ENCODE measurements at regions not wholly inside any gene's neighbourhood (a gene's known extent, or its start where the extent isn't known, plus 50 kb on each side); places are given as distances from the start of the nearest gene placed in this dataset.

GRCh38 chr6:132202574-132202973, 198.7 kb downstream of the MOXD1 start (continued):
- TF ChIP-seq HDAC6 (IDR thresholded peaks at IDR 0.05; ENCODE audit: low read depth, low read length) (no peak), ZNF274 (IDR thresholded peaks at IDR 0.05; ENCODE audit: borderline replicate concordance, extremely low read depth, low read length) (no peak), FOSL1 (IDR thresholded peaks at IDR 0.05; ENCODE audit: insufficient read depth, low read depth, low read length) (no peak)

Data from H1 (cell line).